Neural progenitor cell (in vitro differentiated cells): ENCODE measurements at regions not wholly inside any gene's neighbourhood (a gene's known extent, or its start where the extent isn't known, plus 50 kb on each side); places are given as distances from the start of the nearest gene placed in this dataset.

ENCODE experiments used
- DNase-seq: peaks from one replicate; pipeline ENCODE4 v3.0.0-alpha.2; 2016; ENCODE audit warnings: low spot score
- H2AFZ ChIP-seq: fragments of 200-600 bp; sonication (generic); replicated peaks from 2 replicates; pipeline ENCODE4 v1.6.1; 2016; ENCODE audit warnings: antibody characterized with exemption
- H3F3A ChIP-seq: fragments of 200-600 bp; sonication (generic); 2 replicates; pipeline ENCODE4 v1.6.1; 2016; ENCODE audit warnings: antibody characterized with exemption, low read depth
- H3K27ac ChIP-seq: fragments of 200-600 bp; sonication (generic); 2 replicates; pipeline ENCODE4 v1.5.1; 2016; ENCODE audit warnings: mild to moderate bottlenecking
- H3K27me3 ChIP-seq: fragments of 200-600 bp; sonication (generic); 2 replicates; pipeline ENCODE4 v1.6.1; 2016; ENCODE audit warnings: mild to moderate bottlenecking, moderate library complexity
- H3K36me3 ChIP-seq: fragments of 200-600 bp; sonication (generic); 2 replicates; pipeline ENCODE4 v1.5.1; 2016
- H3K4me1 ChIP-seq: fragments of 200-600 bp; sonication (generic); 2 replicates; pipeline ENCODE4 v1.6.1; 2016; ENCODE audit warnings: mixed run types
- H3K4me2 ChIP-seq: fragments of 200-600 bp; sonication (generic); 2 replicates; pipeline ENCODE4 v1.6.1; 2016
- H3K4me3 ChIP-seq: fragments of 200-600 bp; sonication (generic); 2 replicates; pipeline ENCODE4 v1.5.1; 2016
- H3K79me2 ChIP-seq: fragments of 200-600 bp; sonication (generic); 2 replicates; pipeline ENCODE4 v1.6.1; 2016; ENCODE audit warnings: low read depth
- H3K9ac ChIP-seq: fragments of 200-600 bp; sonication (generic); 2 replicates; pipeline ENCODE4 v1.6.1; 2016
- H3K9me3 ChIP-seq: fragments of 200-600 bp; sonication (generic); 2 replicates; pipeline ENCODE4 v1.5.1; 2016; ENCODE audit warnings: low read depth
- H4K20me1 ChIP-seq: fragments of 200-600 bp; sonication (generic); 2 replicates; pipeline ENCODE4 v1.6.1; 2016; ENCODE audit warnings: low read depth
- H3K27ac Mint-ChIP-seq: 3 replicates; pipeline ENCODE4 v1.8.0; 2021; ENCODE audit warnings: mixed read lengths
- H3K27me3 Mint-ChIP-seq: 2 replicates; pipeline ENCODE4 v1.8.0; 2022; ENCODE audit warnings: low read depth, mild to moderate bottlenecking, inconsistent platforms, moderate library complexity, mixed read lengths; ENCODE audit not compliant: insufficient read depth
- H3K36me3 Mint-ChIP-seq: 3 replicates; pipeline ENCODE4 v1.8.0; 2021; ENCODE audit warnings: mixed read lengths
- H3K4me1 Mint-ChIP-seq: 3 replicates; pipeline ENCODE4 v1.8.0; 2021; ENCODE audit warnings: mixed read lengths
- H3K4me3 Mint-ChIP-seq: 3 replicates; pipeline ENCODE4 v1.8.0; 2021; ENCODE audit warnings: mild to moderate bottlenecking, moderate library complexity, mixed read lengths
- H3K9me3 Mint-ChIP-seq: 3 replicates; pipeline ENCODE4 v1.8.0; 2020; ENCODE audit warnings: mixed read lengths
- CTCF ChIP-seq: fragments of 200-600 bp; sonication (generic); IDR thresholded peaks from 2 replicates; pipeline ENCODE4 v1.5.1; 2017; ENCODE audit warnings: antibody characterized with exemption, mild to moderate bottlenecking
- EZH2 ChIP-seq: fragments of 200-600 bp; sonication (generic); IDR thresholded peaks from 2 replicates; pipeline ENCODE4 v1.6.1; 2017; ENCODE audit warnings: antibody characterized with exemption, mild to moderate bottlenecking, moderate library complexity
- EZH2phosphoT487 ChIP-seq: fragments of 200-600 bp; sonication (generic); IDR thresholded peaks from 2 replicates; pipeline ENCODE4 v1.6.1; 2017; ENCODE audit warnings: antibody characterized with exemption

GRCh38 chr4:159013692-159014091 lies 89.2 kb upstream of the RAPGEF2 start:
- H3K79me2 ChIP-seq = no peaks in the 10 kb centered on the region
- no peak overlapping the region for H3K27ac ChIP-seq
- Mint-ChIP-seq H3K27me3 (peaks cover 6% of the 10 kb centered on the region), H3K9me3 (no peaks in the 10 kb centered on the region), H3K36me3 (peaks cover 2% of the 10 kb centered on the region), H3K27ac (no peak overlapping the region), H3K4me3 (no peak overlapping the region), H3K4me1 (peaks cover 33% of the 10 kb centered on the region)
- H3K4me1 ChIP-seq = peaks cover 34% of the 10 kb centered on the region
- H3K27me3 ChIP-seq = peaks cover 8% of the 10 kb centered on the region
- H3F3A ChIP-seq = peaks cover 13% of the 10 kb centered on the region
- H3K4me2 ChIP-seq = no peak overlapping the region
- H3K9me3 ChIP-seq = no peaks in the 10 kb centered on the region
- H3K4me3 ChIP-seq = no peak overlapping the region
- no peak overlapping the region for H3K9ac ChIP-seq
- no peak for TF ChIP-seq EZH2
- no peak for TF ChIP-seq EZH2phosphoT487
- no peak for TF ChIP-seq CTCF
- no peak for DNase-seq
- H3K36me3 ChIP-seq = no peaks in the 10 kb centered on the region
- H2AFZ ChIP-seq = no peak overlapping the region
- H4K20me1 ChIP-seq = no peaks in the 10 kb centered on the region

DNA sequence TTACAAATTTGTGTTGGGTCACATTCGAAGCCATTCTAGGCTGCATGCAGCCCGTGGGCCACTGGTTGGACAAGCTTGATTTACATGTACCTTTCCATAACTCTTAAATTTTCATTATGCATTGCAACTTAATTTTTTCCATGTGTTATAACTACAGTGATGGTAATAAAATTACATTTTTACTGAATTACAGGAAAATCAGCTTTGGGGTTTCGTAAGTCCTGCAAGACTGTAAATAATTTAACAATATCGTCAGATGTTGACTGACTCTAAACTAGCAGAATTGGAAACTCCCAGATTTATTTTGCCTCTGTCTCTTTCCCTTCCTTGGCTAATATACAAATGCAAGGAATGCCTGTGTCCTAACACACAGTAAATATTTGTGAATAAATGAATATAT lies 88.0 kb upstream of the RAPGEF2 start:
- DNase-seq = no peak
- H3K4me3 ChIP-seq = no peak overlapping the region
- H3K4me3 Mint-ChIP-seq = no peak overlapping the region
- H3K79me2 ChIP-seq = no peaks in the 10 kb centered on the region
- no peak overlapping the region for H2AFZ ChIP-seq
- no peak overlapping the region for H3K9ac ChIP-seq
- TF ChIP-seq EZH2phosphoT487 (no peak), CTCF (no peak), EZH2 (no peak)
- H3K4me1 ChIP-seq = peaks cover 34% of the 10 kb centered on the region
- H3F3A ChIP-seq = peaks cover 13% of the 10 kb centered on the region
- H3K27me3 ChIP-seq = peaks cover 8% of the 10 kb centered on the region
- H3K9me3 Mint-ChIP-seq = no peaks in the 10 kb centered on the region
- H3K36me3 Mint-ChIP-seq = peaks cover 2% of the 10 kb centered on the region
- H3K4me2 ChIP-seq = no peak overlapping the region
- H3K27ac ChIP-seq = no peak overlapping the region
- H3K27me3 Mint-ChIP-seq = peaks cover 4% of the 10 kb centered on the region
- no peak overlapping the region for H3K27ac Mint-ChIP-seq
- H3K9me3 ChIP-seq = no peaks in the 10 kb centered on the region
- no peaks in the 10 kb centered on the region for H3K36me3 ChIP-seq
- no peaks in the 10 kb centered on the region for H4K20me1 ChIP-seq
- peaks cover 33% of the 10 kb centered on the region for H3K4me1 Mint-ChIP-seq

DNA sequence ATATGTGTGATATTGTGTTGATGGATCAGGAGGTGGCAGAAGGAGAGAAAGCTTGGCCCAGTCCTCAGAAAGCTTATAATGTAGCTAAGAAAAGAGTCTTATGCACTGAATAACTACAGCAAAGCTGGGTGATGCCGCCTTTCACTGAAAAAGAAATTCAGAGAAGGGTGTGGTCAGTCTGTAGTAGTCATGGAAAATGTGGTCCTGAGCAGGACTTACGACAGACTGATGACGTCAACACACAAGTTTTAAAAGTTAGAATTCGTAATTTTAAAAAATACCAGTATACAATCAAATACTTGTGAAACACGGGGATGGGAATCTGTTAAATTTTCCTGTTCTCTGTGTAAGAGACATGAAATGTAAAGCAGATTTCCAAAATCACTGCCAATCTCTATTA lies 87.0 kb upstream of the RAPGEF2 start:
- Histone ChIP-seq H3K4me3 (peak overlapping the region; percentile 26), H3K27me3 (peaks cover 8% of the 10 kb centered on the region), H3K4me2 (peak overlapping the region; percentile 78), H3K9ac (no peak overlapping the region), H3K4me1 (peaks cover 29% of the 10 kb centered on the region), H3F3A (peaks cover 13% of the 10 kb centered on the region), H3K27ac (no peak overlapping the region), H3K9me3 (no peaks in the 10 kb centered on the region), H3K79me2 (no peaks in the 10 kb centered on the region), H3K36me3 (no peaks in the 10 kb centered on the region), H4K20me1 (no peaks in the 10 kb centered on the region), H2AFZ (no peak overlapping the region)
- DNase-seq = no peak
- peaks cover 2% of the 10 kb centered on the region for H3K36me3 Mint-ChIP-seq
- H3K27me3 Mint-ChIP-seq = peaks cover 4% of the 10 kb centered on the region
- H3K9me3 Mint-ChIP-seq = no peaks in the 10 kb centered on the region
- H3K4me1 Mint-ChIP-seq = peaks cover 24% of the 10 kb centered on the region
- H3K4me3 Mint-ChIP-seq = no peak overlapping the region
- no peak overlapping the region for H3K27ac Mint-ChIP-seq
- no peak for TF ChIP-seq EZH2
- no peak for TF ChIP-seq EZH2phosphoT487
- TF ChIP-seq CTCF = no peak
